Mesodermal cell (in vitro differentiated cells): ENCODE measurements at regions not wholly inside any gene's neighbourhood (a gene's known extent, or its start where the extent isn't known, plus 50 kb on each side); places are given as distances from the start of the nearest gene placed in this dataset.

Source experiments
- H3K27ac ChIP-seq: 2 replicates; pipeline ENCODE4 v1.7.0; 2013; ENCODE audit warnings: mild to moderate bottlenecking, low read depth, low read length, moderate library complexity; ENCODE audit not compliant: severe bottlenecking
- H3K36me3 ChIP-seq: 2 replicates; pipeline ENCODE4 v1.7.1; 2013; ENCODE audit warnings: mild to moderate bottlenecking, low read length, moderate library complexity; ENCODE audit not compliant: control insufficient read depth, insufficient read depth
- H3K4me1 ChIP-seq: one replicate; pipeline ENCODE4 v1.7.1; 2013; ENCODE audit warnings: mild to moderate bottlenecking, low read length; ENCODE audit not compliant: insufficient read depth, control insufficient read depth, poor library complexity, severe bottlenecking
- H3K4me3 ChIP-seq: 2 replicates; pipeline ENCODE4 v1.7.0; 2013; ENCODE audit warnings: low read length, control low read depth, mild to moderate bottlenecking; ENCODE audit not compliant: insufficient read depth, poor library complexity, severe bottlenecking; ENCODE audit errors: extremely low read depth
- H3K9me3 ChIP-seq: 2 replicates; pipeline ENCODE4 v1.7.1; 2013; ENCODE audit warnings: mild to moderate bottlenecking, low read length, moderate library complexity; ENCODE audit not compliant: control insufficient read depth
- WGBS, 2 experiments: methylation state at CpG; one replicate each; pipeline ENCODE4 v1.1.5; 2013; ENCODE audit warnings: missing lambda C conversion rate in 2 of 2; ENCODE audit not compliant: insufficient coverage in 2 of 2; 5-methylcytosine and 5-hydroxymethylcytosine counted together

DNA sequence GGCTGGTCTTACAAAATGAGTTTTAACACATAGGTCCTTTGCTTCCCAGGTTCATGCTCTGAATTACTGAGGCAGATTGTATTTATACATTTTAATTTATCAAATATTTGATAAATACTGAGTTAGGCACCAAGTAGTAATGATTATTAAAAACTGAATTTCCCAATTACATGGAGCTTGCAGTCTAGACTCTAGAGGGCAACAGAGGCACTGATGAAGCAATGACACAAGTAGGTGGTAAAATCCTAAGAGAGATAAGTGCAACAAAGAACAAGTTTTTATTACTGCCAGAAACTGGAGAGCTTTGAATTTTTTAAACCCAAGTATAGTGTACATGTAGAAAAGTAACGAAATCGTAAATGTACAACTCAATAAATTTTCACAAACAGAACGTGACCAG lies 406.2 kb upstream of the RARB start:
- Histone ChIP-seq H3K9me3 (no peaks in the 10 kb centered on the region), H3K36me3 (no peaks in the 10 kb centered on the region), H3K4me3 (no peak overlapping the region), H3K27ac (no peak overlapping the region), H3K4me1 (no peaks in the 10 kb centered on the region)
- no CpG with 5 or more reads among the region's 3 CpGs for WGBS, 2 experiments

GRCh38 chr3:25023876-25024275 lies 404.2 kb upstream of the RARB start:
- H3K36me3 ChIP-seq = no peaks in the 10 kb centered on the region
- H3K4me1 ChIP-seq = no peaks in the 10 kb centered on the region
- H3K4me3 ChIP-seq = no peak overlapping the region
- H3K27ac ChIP-seq = no peak overlapping the region
- WGBS, 2 experiments = 67% methylated on average over 1 of the region's 2 CpGs; no CpG with 5 or more reads in 1 of the 2 experiments
- H3K9me3 ChIP-seq = no peaks in the 10 kb centered on the region

DNA sequence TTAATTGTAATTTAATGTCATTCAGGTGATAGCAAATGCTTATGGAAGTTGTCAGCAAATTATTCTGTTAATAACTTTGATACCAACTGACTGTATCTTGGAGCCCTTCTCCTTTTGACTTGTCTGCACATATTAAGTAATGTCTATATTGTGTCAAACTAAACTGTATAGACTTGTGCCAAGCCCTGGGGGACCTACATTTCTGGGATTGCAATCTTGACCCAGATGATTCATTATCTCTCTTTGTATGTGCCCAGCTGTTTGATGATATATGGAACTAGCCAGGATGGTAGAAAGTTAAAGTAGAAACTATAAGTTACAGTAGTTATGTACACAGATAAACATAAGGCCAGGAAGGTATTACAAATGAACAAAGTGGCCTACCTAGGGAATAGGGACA lies 402.8 kb upstream of the RARB start:
- H3K4me3 ChIP-seq = no peak overlapping the region
- H3K9me3 ChIP-seq = no peaks in the 10 kb centered on the region
- no peaks in the 10 kb centered on the region for H3K4me1 ChIP-seq
- H3K27ac ChIP-seq = no peak overlapping the region
- H3K36me3 ChIP-seq = no peaks in the 10 kb centered on the region

GRCh38 chr3:25027650-25028049 lies 400.4 kb upstream of the RARB start:
- WGBS, 2 experiments = 80 to 97% methylated on average over 2 to 3 of the region's 3 CpGs
- Histone ChIP-seq H3K4me1 (no peaks in the 10 kb centered on the region), H3K4me3 (no peak overlapping the region), H3K9me3 (no peaks in the 10 kb centered on the region), H3K27ac (no peak overlapping the region), H3K36me3 (no peaks in the 10 kb centered on the region)

DNA sequence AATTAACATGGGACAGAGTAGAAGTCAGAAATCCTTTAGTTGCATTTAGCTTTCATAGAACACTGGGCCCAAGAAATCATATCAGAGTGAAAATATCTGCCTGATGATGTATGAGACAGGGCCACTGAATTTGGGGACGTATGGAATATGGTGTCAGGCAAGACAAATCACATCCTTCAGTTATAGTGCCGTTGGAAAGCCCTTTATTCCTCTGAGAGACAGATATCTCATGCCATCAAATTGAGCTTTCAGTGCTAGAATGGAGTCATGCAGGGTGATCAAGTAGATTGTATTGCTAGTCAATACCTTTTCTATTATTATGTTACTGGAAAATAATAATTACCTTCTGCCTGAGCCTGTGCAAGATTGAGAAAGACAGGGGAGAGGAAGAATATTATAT lies 398.2 kb upstream of the RARB start:
- Histone ChIP-seq H3K27ac (no peak overlapping the region), H3K9me3 (no peaks in the 10 kb centered on the region), H3K36me3 (no peaks in the 10 kb centered on the region), H3K4me3 (no peak overlapping the region), H3K4me1 (no peaks in the 10 kb centered on the region)
- no CpG with 5 or more reads among the region's 2 CpGs for WGBS, 2 experiments

DNA sequence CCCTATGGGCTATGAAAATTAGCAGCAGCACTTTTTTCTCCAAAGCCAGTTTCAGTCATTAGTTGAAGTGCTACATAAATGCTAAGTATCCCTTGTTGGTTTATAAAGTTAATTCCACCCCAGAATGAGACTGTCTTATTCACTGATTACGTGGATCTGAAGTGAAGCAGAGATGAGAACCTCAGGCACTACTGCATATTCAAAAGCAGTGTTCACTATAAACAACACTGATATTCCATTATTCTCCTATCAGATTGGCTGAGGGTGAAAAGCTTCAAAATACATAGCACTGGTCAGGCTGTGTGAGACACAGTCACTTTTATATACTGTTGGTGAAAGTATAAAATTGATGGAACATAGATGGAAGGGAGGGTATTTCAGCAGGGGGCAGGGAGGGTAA lies 395.7 kb upstream of the RARB start:
- WGBS, 2 experiments = 100% methylated on average over 1 of the region's 1 CpG; no CpG with 5 or more reads in 1 of the 2 experiments
- no peak overlapping the region for H3K27ac ChIP-seq

GRCh38 chr3:25033407-25034029 lies 394.5 kb upstream of the RARB start:
- Histone ChIP-seq H3K4me3 (no peak overlapping the region), H3K27ac (no peak overlapping the region), H3K36me3 (no peaks in the 10 kb centered on the region), H3K9me3 (no peaks in the 10 kb centered on the region), H3K4me1 (no peaks in the 10 kb centered on the region)
- 63 to 82% methylated on average over 2 to 3 of the region's 6 CpGs for WGBS, 2 experiments

More for the DNA sequence above, 395.7 kb upstream of the RARB start:
- Histone ChIP-seq H3K4me1 (no peaks in the 10 kb centered on the region), H3K36me3 (no peaks in the 10 kb centered on the region), H3K4me3 (no peak overlapping the region), H3K9me3 (no peaks in the 10 kb centered on the region)

DNA sequence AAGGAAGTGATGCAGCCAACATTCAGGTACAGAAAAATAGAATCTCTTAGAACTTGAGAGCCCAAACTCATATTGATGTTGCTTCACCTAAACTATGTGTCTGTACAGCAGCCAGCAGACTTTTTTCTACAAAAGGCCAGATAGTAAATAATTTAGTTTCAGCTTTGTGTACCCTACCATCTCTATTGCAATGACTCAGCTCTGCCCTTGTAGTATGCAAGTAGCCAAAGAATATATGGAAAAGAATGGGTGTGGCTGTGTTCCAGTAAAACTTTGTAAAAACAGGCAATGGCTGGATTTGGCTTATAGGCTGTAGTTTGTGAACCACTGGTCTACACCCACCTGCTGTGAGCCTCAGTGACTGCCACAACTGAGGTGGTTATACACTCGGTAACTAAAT lies 392.5 kb upstream of the RARB start:
- 80 to 100% methylated on average over 1 of the region's 1 CpG for WGBS, 2 experiments
- Histone ChIP-seq H3K36me3 (no peaks in the 10 kb centered on the region), H3K4me3 (no peak overlapping the region), H3K4me1 (no peaks in the 10 kb centered on the region), H3K9me3 (no peaks in the 10 kb centered on the region), H3K27ac (no peak overlapping the region)

DNA sequence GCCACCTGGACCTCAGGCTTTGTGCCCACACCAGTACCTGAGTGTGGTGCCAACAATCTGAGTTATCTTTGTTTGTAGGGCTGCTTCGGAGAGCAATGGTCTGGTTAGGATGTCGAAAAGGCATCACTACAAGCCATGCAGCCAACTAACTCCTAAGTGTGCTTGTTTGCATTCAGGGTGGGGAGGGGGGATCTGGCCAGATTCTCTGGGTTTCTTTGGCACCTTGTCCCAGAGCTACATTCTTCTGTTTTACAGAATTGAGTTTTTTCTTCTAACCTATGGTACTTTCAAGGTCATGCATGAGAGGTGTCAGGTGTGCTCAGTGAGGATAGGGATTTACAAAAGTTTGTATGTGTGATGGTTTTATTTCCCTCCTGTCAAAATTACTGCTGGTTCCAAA lies 391.4 kb upstream of the RARB start:
- Histone ChIP-seq H3K4me1 (no peaks in the 10 kb centered on the region), H3K36me3 (no peaks in the 10 kb centered on the region), H3K4me3 (no peak overlapping the region), H3K27ac (peak overlapping the region; percentile 61), H3K9me3 (no peaks in the 10 kb centered on the region)
- WGBS, 2 experiments = 80% methylated on average over 1 of the region's 2 CpGs; no CpG with 5 or more reads in 1 of the 2 experiments

- no peaks in the 10 kb centered on the region for H3K9me3 ChIP-seq
- H3K4me3 ChIP-seq = no peak overlapping the region
- 90 to 96% methylated on average over 2 of the region's 6 CpGs for WGBS, 2 experiments
- H3K36me3 ChIP-seq = no peaks in the 10 kb centered on the region
- peak overlapping the region; percentile 61 for H3K27ac ChIP-seq
- no peaks in the 10 kb centered on the region for H3K4me1 ChIP-seq
These were observed 391.0 kb upstream of the RARB start for GRCh38 chr3:25037049-25037547.

DNA sequence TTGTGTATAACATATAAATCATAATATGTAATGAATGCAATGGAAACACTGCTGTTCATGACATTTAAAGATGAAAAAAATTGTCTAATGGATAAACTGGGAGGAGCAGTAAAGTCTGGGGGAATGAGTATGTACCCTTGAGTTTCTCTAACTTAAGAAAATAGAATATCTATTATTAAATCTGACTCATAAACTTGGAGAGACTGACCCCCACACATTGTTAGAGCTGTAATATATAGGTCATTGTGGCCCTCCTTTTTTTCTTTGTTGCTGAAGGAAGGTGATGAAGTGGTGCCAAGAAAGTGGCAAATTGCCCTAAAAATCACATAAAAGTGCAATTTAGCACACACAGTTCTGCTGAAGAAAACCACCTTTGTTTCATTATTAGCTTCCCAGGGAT lies 389.8 kb upstream of the RARB start:
- Histone ChIP-seq H3K36me3 (no peaks in the 10 kb centered on the region), H3K27ac (no peak overlapping the region), H3K9me3 (no peaks in the 10 kb centered on the region), H3K4me1 (no peaks in the 10 kb centered on the region), H3K4me3 (no peak overlapping the region)
